K562 (cell line): ENCODE measurements at regions not wholly inside any gene's neighbourhood (a gene's known extent, or its start where the extent isn't known, plus 50 kb on each side); places are given as distances from the start of the nearest gene placed in this dataset.

Experiments
- ARID2 ChIP-seq: fragments of 450-650 bp; IDR thresholded peaks from 2 replicates; pipeline ENCODE4 v1.6.1; 2017; ENCODE audit warnings: antibody characterized with exemption, mild to moderate bottlenecking
- BACH1 ChIP-seq: fragments of 200-800 bp; sonication (Bioruptor generic); IDR thresholded peaks from 2 replicates; pipeline ENCODE4 v1.6.1; 2016; ENCODE audit warnings: missing genetic modification characterization, missing compliant biosample characterization
- BDP1 ChIP-seq: IDR thresholded peaks from 3 replicates; pipeline ENCODE4 v1.6.1; 2011; ENCODE audit not compliant: insufficient read length, insufficient read depth
- CTBP1 ChIP-seq: fragments of 450-650 bp; IDR thresholded peaks from 2 replicates; pipeline ENCODE4 v1.6.1; 2016; ENCODE audit warnings: borderline replicate concordance
- E2F8 ChIP-seq: fragments of 450-650 bp; IDR thresholded peaks from 2 replicates; pipeline ENCODE4 v1.7.1; 2018; ENCODE audit warnings: mild to moderate bottlenecking, low read depth; ENCODE audit not compliant: partially characterized antibody
- HNRNPH1 ChIP-seq: fragments of 200-400 bp; formaldehyde crosslinking; optimal IDR thresholded peaks from 2 replicates; pipeline ENCODE3; 2017; ENCODE audit warnings: low read depth, mild to moderate bottlenecking, low read length, moderate library complexity
- IRF2 ChIP-seq: sonication (generic); formaldehyde crosslinking; IDR thresholded peaks from 2 replicates; pipeline ENCODE4 v1.8.1; 2022; ENCODE audit warnings: mild to moderate bottlenecking, missing genetic modification reagents
- NBN ChIP-seq: fragments of 450-650 bp; IDR thresholded peaks from 2 replicates; pipeline ENCODE4 v1.6.1; 2016; ENCODE audit warnings: low read depth, mild to moderate bottlenecking
- POLR3A ChIP-seq: IDR thresholded peaks from 2 replicates; pipeline ENCODE4 v1.6.1; 2011; ENCODE audit warnings: borderline replicate concordance, mild to moderate bottlenecking, moderate library complexity; ENCODE audit not compliant: insufficient read length, insufficient read depth; ENCODE audit errors: extremely low read depth
- SAFB ChIP-seq: fragments of 200-400 bp; formaldehyde crosslinking; IDR thresholded peaks from 2 replicates; pipeline ENCODE4 v1.6.1; 2017; ENCODE audit warnings: low read depth, low read length, borderline replicate concordance
- TCF7 ChIP-seq: sonication (generic); IDR thresholded peaks from 2 replicates; pipeline ENCODE4 v1.6.1; 2016; ENCODE audit warnings: antibody characterized with exemption, borderline replicate concordance
- TGIF2 ChIP-seq: sonication (generic); formaldehyde crosslinking; IDR thresholded peaks from 2 replicates; pipeline ENCODE4 v1.8.1; 2022; ENCODE audit warnings: mild to moderate bottlenecking, missing genetic modification reagents, moderate library complexity
- TRIM24 ChIP-seq, 2 experiments: fragments of 450-650 bp; IDR thresholded peaks; 2 replicates each; pipeline ENCODE4 v1.6.1; 2016
- ZHX1 ChIP-seq: fragments of 150-350 bp; conservative IDR thresholded peaks from 2 replicates; pipeline ENCODE4 v1.6.1; 2014; ENCODE audit warnings: low read length
- ZNF133 ChIP-seq: fragments of 250-450 bp; sonication (Bioruptor Pico); IDR thresholded peaks from 2 replicates; pipeline ENCODE4 v1.4.0; 2020; ENCODE audit warnings: mild to moderate bottlenecking
- TF ChIP-seq, protein P1 (sequence below): sonication (generic); formaldehyde crosslinking; IDR thresholded peaks from 2 replicates; pipeline ENCODE4 v1.4.0; 2020; ENCODE audit warnings: mild to moderate bottlenecking, missing genetic modification reagents
- TF ChIP-seq, protein P2 (sequence below): fragments of 250-450 bp; sonication (Bioruptor Pico); IDR thresholded peaks from 2 replicates; pipeline ENCODE4 v1.8.0; 2022; ENCODE audit warnings: moderate library complexity, mild to moderate bottlenecking, inconsistent platforms
- TF ChIP-seq, protein P3 (sequence below): fragments of 250-450 bp; sonication (Bioruptor Pico); IDR thresholded peaks from 2 replicates; pipeline ENCODE4 v1.5.0; 2020; ENCODE audit warnings: mild to moderate bottlenecking, borderline replicate concordance

DNA sequence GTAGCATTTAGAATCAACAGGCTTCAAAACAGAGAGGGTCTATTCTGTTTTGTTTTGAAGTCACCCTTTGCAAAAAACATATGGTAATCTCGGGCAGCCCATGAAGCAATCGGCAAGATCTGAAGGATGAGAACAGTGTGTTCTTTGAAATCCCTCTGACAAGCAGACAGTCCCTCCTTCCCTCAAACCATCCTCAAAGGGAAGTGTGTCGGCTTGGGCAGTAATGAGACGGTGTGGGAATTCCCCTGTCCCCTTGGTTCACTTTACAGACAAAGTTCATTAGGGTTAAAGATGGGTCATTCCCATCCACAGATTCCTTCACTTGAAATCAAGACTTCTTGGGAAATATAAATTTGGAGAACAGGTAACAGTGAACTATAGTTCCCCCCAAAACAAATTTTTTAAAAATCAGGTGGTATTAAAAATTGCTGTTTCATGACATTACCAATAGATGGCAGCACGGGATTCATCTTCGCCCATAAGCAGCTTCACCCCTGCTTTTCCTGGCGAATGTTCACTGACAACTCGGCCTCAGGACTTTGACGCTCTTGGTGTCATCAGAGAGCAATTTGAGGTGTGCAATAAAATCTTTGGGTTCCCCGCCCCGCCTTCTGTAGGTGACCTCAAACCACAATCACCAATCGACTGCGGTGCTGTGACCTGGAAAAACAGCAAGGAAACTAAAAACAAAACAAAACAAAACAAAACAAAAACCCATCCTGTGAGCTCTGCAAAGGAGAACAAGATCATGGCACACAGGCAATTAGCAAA lies 159.3 kb upstream of the TNFAIP3 start (continued):
- peak; percentile 30 for TF ChIP-seq E2F8
- no peak for TF ChIP-seq TRIM24 (IDR thresholded peaks at IDR 0.05)
- no peak for TF ChIP-seq BACH1
- no peak for TF ChIP-seq ZHX1
- TF ChIP-seq NBN: 0 out of 2 replicates have a peak, but pooled peaks have one; percentile 45
- TF ChIP-seq TGIF2 (CRISPR knock-in tag): no peak
- TF ChIP-seq SAFB: no peak
- TF ChIP-seq ARID2: peak; percentile 76
- peak; percentile 48; the same call in 1 of the 2 replicates for TF ChIP-seq CTBP1
- TF ChIP-seq ZNF133 (CRISPR knock-in tag): no peak
- TF ChIP-seq, protein P1, sequence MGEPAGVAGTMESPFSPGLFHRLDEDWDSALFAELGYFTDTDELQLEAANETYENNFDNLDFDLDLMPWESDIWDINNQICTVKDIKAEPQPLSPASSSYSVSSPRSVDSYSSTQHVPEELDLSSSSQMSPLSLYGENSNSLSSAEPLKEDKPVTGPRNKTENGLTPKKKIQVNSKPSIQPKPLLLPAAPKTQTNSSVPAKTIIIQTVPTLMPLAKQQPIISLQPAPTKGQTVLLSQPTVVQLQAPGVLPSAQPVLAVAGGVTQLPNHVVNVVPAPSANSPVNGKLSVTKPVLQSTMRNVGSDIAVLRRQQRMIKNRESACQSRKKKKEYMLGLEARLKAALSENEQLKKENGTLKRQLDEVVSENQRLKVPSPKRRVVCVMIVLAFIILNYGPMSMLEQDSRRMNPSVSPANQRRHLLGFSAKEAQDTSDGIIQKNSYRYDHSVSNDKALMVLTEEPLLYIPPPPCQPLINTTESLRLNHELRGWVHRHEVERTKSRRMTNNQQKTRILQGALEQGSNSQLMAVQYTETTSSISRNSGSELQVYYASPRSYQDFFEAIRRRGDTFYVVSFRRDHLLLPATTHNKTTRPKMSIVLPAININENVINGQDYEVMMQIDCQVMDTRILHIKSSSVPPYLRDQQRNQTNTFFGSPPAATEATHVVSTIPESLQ (CRISPR knock-in tag): no peak
- TF ChIP-seq TCF7: no peak
- TF ChIP-seq, protein P2, sequence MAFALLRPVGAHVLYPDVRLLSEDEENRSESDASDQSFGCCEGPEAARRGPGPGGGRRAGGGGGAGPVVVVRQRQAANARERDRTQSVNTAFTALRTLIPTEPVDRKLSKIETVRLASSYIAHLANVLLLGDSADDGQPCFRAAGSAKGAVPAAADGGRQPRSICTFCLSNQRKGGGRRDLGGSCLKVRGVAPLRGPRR: no peak
- TF ChIP-seq IRF2 (CRISPR knock-in tag): no peak
- TF ChIP-seq POLR3A: no peak
- TF ChIP-seq, protein P3, sequence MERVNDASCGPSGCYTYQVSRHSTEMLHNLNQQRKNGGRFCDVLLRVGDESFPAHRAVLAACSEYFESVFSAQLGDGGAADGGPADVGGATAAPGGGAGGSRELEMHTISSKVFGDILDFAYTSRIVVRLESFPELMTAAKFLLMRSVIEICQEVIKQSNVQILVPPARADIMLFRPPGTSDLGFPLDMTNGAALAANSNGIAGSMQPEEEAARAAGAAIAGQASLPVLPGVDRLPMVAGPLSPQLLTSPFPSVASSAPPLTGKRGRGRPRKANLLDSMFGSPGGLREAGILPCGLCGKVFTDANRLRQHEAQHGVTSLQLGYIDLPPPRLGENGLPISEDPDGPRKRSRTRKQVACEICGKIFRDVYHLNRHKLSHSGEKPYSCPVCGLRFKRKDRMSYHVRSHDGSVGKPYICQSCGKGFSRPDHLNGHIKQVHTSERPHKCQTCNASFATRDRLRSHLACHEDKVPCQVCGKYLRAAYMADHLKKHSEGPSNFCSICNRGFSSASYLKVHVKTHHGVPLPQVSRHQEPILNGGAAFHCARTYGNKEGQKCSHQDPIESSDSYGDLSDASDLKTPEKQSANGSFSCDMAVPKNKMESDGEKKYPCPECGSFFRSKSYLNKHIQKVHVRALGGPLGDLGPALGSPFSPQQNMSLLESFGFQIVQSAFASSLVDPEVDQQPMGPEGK (CRISPR knock-in tag): no peak
- TF ChIP-seq BDP1: no peak
- no peak for TF ChIP-seq HNRNPH1
